SK-N-MC (cell line): ENCODE measurements at regions not wholly inside any gene's neighbourhood (a gene's known extent, or its start where the extent isn't known, plus 50 kb on each side); places are given as distances from the start of the nearest gene placed in this dataset.

Experiments
- DNase-seq: peaks from one replicate; pipeline ENCODE4 v3.0.0-alpha.2; 2011; ENCODE audit warnings: low read depth, low spot score
- H3K27ac ChIP-seq: fragments of 200-600 bp; sonication (generic); 2 replicates; pipeline ENCODE4 v1.5.1; 2016; ENCODE audit warnings: mixed run types
- H3K36me3 ChIP-seq: fragments of 200-600 bp; sonication (generic); 2 replicates; pipeline ENCODE4 v1.6.1; 2017; ENCODE audit warnings: antibody characterized with exemption, low read length, mixed read lengths; ENCODE audit not compliant: insufficient read depth
- H3K4me3 ChIP-seq: fragments of 200-600 bp; sonication (generic); 2 replicates; pipeline ENCODE4 v1.5.1; 2016
- H3K9ac ChIP-seq: fragments of 200-600 bp; sonication (generic); 2 replicates; pipeline ENCODE4 v1.8.0; 2017; ENCODE audit warnings: mixed run types, mixed read lengths; ENCODE audit not compliant: insufficient read length
- H3K9me3 ChIP-seq: fragments of 200-600 bp; sonication (generic); 2 replicates; pipeline ENCODE4 v1.6.1; 2017; ENCODE audit warnings: low read depth, mild to moderate bottlenecking, antibody characterized with exemption, low read length, moderate library complexity, mixed read lengths
- EZH2 ChIP-seq: fragments of 200-600 bp; sonication (generic); IDR thresholded peaks from one replicate; pipeline ENCODE4 v1.6.1; 2017; ENCODE audit warnings: antibody characterized with exemption
- FOXP2 ChIP-seq: optimal IDR thresholded peaks from 2 replicates; pipeline ENCODE3; 2011; ENCODE audit warnings: mild to moderate bottlenecking, moderate library complexity; ENCODE audit not compliant: insufficient read depth; ENCODE audit errors: extremely low read length, control extremely low read depth
- POLR2AphosphoS5 ChIP-seq: IDR thresholded peaks from 2 replicates; pipeline ENCODE4 v1.6.1; 2012; ENCODE audit warnings: mild to moderate bottlenecking, low read depth, low read length, borderline replicate concordance

DNA sequence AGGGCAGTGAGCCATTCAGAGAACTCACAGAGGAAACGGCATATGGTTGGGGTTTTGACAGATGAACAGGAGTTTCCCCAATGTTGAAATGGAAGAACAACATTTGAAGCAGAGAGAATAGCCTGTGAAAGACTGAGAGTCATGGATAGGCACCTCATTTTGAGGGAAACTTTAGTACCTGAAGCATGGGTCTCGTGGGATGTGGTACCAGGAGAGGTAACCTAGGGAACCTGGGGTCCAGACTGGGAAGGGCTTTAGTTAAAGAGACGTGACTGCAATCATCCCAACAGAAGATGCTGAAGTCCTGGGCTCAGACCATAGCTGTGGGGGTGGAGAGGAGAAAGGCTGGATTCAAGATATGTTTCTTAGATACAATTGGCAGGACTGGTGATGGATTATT lies 137.8 kb upstream of the CCL2 start:
- Histone ChIP-seq H3K36me3 (no peaks in the 10 kb centered on the region), H3K9ac (no peak overlapping the region), H3K9me3 (no peaks in the 10 kb centered on the region), H3K27ac (no peak overlapping the region), H3K4me3 (no peak overlapping the region)
- DNase-seq = no peak
- TF ChIP-seq EZH2 = no peak
- TF ChIP-seq FOXP2 = no peak
- TF ChIP-seq POLR2AphosphoS5 = no peak

DNA sequence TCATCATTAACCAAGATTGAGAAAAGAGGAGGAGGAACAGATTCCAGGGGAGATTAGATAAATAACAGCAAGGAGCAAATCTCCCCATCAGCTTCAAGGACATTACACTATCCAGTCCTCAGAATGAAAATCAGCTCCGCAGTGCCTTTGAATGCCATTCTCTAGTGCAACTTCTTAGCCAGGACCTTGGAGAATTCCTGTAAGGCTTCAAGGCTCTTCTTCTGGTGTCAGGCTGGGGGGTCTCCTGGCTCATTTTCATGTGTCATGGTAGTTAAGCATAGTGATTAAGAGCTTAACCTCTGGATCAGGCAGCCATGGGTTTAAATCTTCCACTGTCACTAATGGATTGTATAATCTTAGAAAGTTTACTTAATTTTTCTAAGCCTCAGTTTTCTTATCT lies 137.3 kb upstream of the CCL2 start:
- no peak overlapping the region for H3K9ac ChIP-seq
- H3K4me3 ChIP-seq = no peak overlapping the region
- H3K36me3 ChIP-seq = no peaks in the 10 kb centered on the region
- no peaks in the 10 kb centered on the region for H3K9me3 ChIP-seq
- TF ChIP-seq EZH2 = no peak
- no peak for TF ChIP-seq FOXP2
- no peak for TF ChIP-seq POLR2AphosphoS5
- no peak overlapping the region for H3K27ac ChIP-seq
- DNase-seq = no peak

DNA sequence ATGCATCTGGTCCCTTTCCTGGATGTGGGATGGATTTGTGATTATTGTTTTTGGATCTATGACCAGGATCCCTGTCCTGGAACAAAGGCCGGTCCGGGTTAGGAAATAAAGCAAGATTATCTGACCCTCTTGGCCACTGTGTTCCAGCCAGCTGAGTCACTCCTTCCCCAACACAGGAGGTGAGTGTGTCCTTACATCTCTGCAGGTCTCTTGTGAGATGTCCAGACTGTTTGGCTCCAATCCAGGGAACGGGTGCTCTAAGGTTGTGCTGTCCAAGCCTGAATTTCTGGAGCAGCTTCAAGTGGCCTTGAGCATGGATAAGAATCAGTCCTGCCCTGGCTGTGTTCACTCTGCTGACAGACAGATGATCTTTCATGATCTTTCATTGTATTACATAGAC lies 136.5 kb upstream of the CCL2 start:
- Histone ChIP-seq H3K4me3 (no peak overlapping the region), H3K27ac (no peak overlapping the region), H3K9ac (no peak overlapping the region), H3K36me3 (no peaks in the 10 kb centered on the region), H3K9me3 (no peaks in the 10 kb centered on the region)
- DNase-seq = no peak
- no peak for TF ChIP-seq FOXP2
- TF ChIP-seq EZH2 = no peak
- TF ChIP-seq POLR2AphosphoS5 = no peak

DNA sequence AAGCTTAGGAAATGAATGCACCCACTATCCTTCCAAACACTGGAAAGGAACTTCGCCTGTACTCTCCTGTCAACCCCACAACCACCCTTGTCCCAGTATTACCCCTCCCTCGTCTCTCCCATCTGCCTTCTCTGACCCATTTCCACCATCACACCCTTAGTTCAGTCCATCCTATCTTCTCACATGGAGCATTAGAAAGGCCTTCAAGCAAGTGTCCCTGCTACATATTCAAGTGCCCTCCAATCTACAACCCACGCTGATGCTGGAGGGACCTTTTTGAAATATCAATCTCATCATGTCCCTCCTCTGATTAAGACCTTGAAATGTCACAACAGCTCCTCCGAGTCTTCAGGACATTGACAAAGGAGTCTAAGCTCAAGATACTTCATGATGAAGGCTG lies 133.8 kb upstream of the CCL2 start:
- no peak for DNase-seq
- Histone ChIP-seq H3K9ac (no peak overlapping the region), H3K9me3 (no peaks in the 10 kb centered on the region), H3K27ac (no peak overlapping the region), H3K4me3 (no peak overlapping the region), H3K36me3 (no peaks in the 10 kb centered on the region)
- no peak for TF ChIP-seq FOXP2
- no peak for TF ChIP-seq POLR2AphosphoS5
- no peak for TF ChIP-seq EZH2

DNA sequence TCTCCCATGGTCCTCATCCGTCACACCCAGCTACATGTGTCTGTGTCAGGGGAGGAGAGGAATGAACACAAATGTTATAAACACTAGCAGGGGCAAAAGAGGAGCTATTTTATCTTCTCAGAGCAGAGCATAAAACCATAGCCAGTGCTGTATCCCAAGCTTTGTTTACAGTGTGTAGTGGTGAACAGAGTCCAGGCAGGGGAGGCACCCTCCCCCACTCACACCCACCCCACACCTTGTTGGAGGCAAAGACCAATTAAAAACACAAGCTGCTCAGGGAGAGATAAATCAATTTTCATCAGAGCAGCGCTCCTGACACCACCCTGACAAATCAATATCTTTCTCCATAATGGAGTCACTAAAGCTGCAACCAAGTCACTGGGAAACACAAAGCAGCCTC lies 132.6 kb upstream of the CCL2 start:
- Histone ChIP-seq H3K4me3 (no peak overlapping the region), H3K27ac (no peak overlapping the region), H3K36me3 (no peaks in the 10 kb centered on the region), H3K9me3 (no peaks in the 10 kb centered on the region), H3K9ac (no peak overlapping the region)
- no peak for DNase-seq
- TF ChIP-seq FOXP2 (no peak), POLR2AphosphoS5 (no peak), EZH2 (no peak)

DNA sequence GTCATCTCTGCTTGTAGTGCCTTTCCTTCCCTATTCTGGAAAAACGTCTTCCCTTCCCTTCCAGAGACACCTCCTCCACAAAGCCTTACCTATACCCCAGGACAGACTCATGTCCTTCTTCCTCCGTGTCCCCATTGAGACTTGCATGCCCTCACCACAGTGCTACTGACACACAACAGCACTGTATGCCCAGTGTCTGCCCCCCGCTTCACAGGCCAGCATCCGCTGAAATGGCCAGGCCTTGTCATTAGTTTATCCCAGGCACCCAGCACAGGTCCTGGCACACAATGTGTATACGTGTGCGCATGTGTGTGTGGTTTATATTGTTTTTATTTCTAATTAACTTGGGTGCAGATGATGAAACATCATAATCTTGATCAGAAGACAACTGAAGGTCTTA lies 130.1 kb upstream of the CCL2 start:
- no peak overlapping the region for H3K9ac ChIP-seq
- TF ChIP-seq EZH2 (no peak), POLR2AphosphoS5 (no peak), FOXP2 (no peak)
- no peak overlapping the region for H3K27ac ChIP-seq
- no peaks in the 10 kb centered on the region for H3K36me3 ChIP-seq
- no peak overlapping the region for H3K4me3 ChIP-seq
- H3K9me3 ChIP-seq = no peaks in the 10 kb centered on the region
- DNase-seq = no peak

DNA sequence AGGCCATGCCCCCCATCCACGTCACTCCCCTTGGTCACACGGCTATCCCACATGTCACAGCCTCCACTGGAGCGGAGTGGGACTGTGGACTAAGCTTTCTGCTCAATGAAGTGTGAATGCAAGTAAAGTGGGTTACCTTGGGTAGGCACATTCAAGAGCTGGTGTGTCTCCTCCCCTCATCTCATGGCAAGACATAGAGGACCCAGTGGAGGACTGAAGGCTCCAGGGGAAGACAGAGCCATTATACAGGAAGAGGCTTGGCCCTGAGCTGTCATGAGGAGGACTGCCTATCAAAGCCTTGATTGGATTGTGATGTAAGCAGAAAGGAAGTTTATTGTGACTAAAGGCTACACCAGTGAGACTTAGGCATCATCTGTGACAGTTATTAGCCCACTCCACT lies 129.2 kb upstream of the CCL2 start:
- no peak for TF ChIP-seq EZH2
- TF ChIP-seq FOXP2 = no peak
- TF ChIP-seq POLR2AphosphoS5 = no peak
- DNase-seq = no peak
- Histone ChIP-seq H3K36me3 (no peaks in the 10 kb centered on the region), H3K4me3 (no peak overlapping the region), H3K9ac (no peak overlapping the region), H3K27ac (no peak overlapping the region), H3K9me3 (no peaks in the 10 kb centered on the region)

DNA sequence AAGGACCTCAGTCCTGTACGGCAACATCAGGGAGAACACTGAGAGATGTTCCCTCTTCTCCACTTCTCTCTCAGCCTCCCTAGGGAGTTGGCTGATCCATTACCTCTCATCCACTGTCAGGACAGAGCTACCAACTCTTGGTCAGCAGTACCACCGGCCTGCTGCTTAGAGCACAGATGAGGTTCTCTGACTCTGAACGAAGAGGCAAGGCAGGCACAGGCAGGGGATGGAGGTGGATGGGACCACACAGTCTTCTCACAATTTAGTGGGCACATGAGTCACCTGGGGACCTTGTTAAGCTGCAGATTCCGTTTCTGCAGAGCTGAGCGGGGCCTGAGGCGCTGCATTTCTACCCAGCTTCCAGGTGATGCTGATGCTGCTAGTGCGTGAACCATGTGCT lies 128.6 kb upstream of the CCL2 start:
- no peak overlapping the region for H3K9ac ChIP-seq
- TF ChIP-seq EZH2 = no peak
- no peak for TF ChIP-seq POLR2AphosphoS5
- TF ChIP-seq FOXP2 = no peak
- no peak for DNase-seq
- no peaks in the 10 kb centered on the region for H3K9me3 ChIP-seq
- no peak overlapping the region for H3K4me3 ChIP-seq
- no peak overlapping the region for H3K27ac ChIP-seq
- H3K36me3 ChIP-seq = no peaks in the 10 kb centered on the region

DNA sequence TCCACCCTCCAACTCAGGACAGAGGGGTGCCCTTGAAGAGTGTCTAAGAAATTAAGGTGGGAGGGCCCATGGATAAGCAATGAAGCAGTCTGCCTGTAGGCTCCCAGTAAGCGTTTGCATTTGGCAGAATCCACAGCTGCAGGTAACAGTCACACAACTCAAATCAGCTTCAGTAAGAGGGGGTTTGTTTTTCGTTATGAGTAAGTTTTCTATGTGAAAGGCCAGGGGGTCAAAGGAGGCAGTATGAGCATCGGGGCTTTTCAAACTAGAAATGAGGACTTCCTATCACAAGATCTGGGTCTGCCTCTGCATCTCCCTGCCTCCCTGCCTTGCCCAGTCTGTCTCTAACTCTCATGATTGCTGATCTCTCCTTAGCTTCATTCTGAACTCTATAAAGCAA lies 128.1 kb upstream of the CCL2 start:
- Histone ChIP-seq H3K9me3 (no peaks in the 10 kb centered on the region), H3K4me3 (no peak overlapping the region), H3K27ac (no peak overlapping the region), H3K9ac (no peak overlapping the region), H3K36me3 (no peaks in the 10 kb centered on the region)
- no peak for TF ChIP-seq EZH2
- TF ChIP-seq POLR2AphosphoS5 = no peak
- no peak for TF ChIP-seq FOXP2
- no peak for DNase-seq
